H1 (cell line): ENCODE measurements at regions not wholly inside any gene's neighbourhood (a gene's known extent, or its start where the extent isn't known, plus 50 kb on each side); places are given as distances from the start of the nearest gene placed in this dataset.
A peak's percentile ranks its signal among the peaks of the same experiment; 100 is the strongest.

Source experiments
- CTCF ChIA-PET: fragments of 300-600 bp; sonication (Branson Sonifier 250); formaldehyde crosslinking; loops from one replicate; lab custom pipeline; 2021; ENCODE audit not compliant: partially characterized antibody; lab: Charles Lee
- POLR2A ChIA-PET: fragments of 300-600 bp; sonication (Branson Sonifier 250); formaldehyde crosslinking; loops from one replicate; lab custom pipeline; 2021; ENCODE audit warnings: inconsistent platforms; ENCODE audit not compliant: partially characterized antibody; lab: Charles Lee
- DNase-seq, 2 experiments: peaks; one replicate each; pipeline versions ENCODE4 v3.0.0 to v3.0.0-alpha.2; 2010 to 2022; ENCODE audit warnings: low spot score in 2 of 2, low read depth in 1 of 2, mixed read lengths in 1 of 2
- FAIRE-seq: peaks from 2 replicates; lab custom pipeline; 2011; peaks lifted over from hg19 to GRCh38; lab: Jason Lieb, UNC
- H2AFZ ChIP-seq: 2 replicates; pipeline ENCODE4 v1.8.1; 2012; ENCODE audit warnings: low read length, inconsistent platforms
- H2AK5ac ChIP-seq: 2 replicates; pipeline ENCODE4 v1.6.1; 2013; ENCODE audit warnings: low read depth, low read length
- H2BK120ac ChIP-seq: replicated peaks from 2 replicates; pipeline ENCODE3; 2013; ENCODE audit warnings: low read depth, low read length, inconsistent platforms
- H2BK12ac ChIP-seq: 2 replicates; pipeline ENCODE4 v1.6.1; 2013; ENCODE audit warnings: low read depth, low read length
- H2BK15ac ChIP-seq: 2 replicates; pipeline ENCODE4 v1.6.1; 2013; ENCODE audit warnings: low read length
- H2BK20ac ChIP-seq: 2 replicates; pipeline ENCODE4 v1.6.1; 2013; ENCODE audit warnings: low read length
- H2BK5ac ChIP-seq: 2 replicates; pipeline ENCODE4 v1.6.1; 2013; ENCODE audit warnings: low read depth, low read length
- H3K14ac ChIP-seq: 2 replicates; pipeline ENCODE4 v1.6.1; 2013; ENCODE audit warnings: inconsistent platforms; ENCODE audit not compliant: insufficient read length
- H3K18ac ChIP-seq: 2 replicates; pipeline ENCODE4 v1.6.1; 2013; ENCODE audit warnings: low read length; ENCODE audit errors: extremely low read depth
- H3K23ac ChIP-seq: 2 replicates; pipeline ENCODE4 v1.6.1; 2013; ENCODE audit warnings: inconsistent platforms; ENCODE audit not compliant: insufficient read length
- H3K23me2 ChIP-seq: 2 replicates; pipeline ENCODE4 v1.6.1; 2013; ENCODE audit warnings: low read depth, low read length
- H3K27ac ChIP-seq: 2 replicates; pipeline ENCODE4 v1.6.1; 2011; ENCODE audit warnings: low read depth, low read length, inconsistent platforms
- H3K27me3 ChIP-seq, 4 experiments: replicated peaks in 1 of 4; 1 replicate in 1 of 4; 2 replicates in 3 of 4; pipeline versions ENCODE4 v1.6.1 to v1.8.1; 2011 to 2013; ENCODE audit warnings: low read length in 3 of 4, mild to moderate bottlenecking in 3 of 4, inconsistent platforms in 2 of 4, mixed read lengths in 2 of 4, moderate library complexity in 1 of 4; ENCODE audit not compliant: control insufficient read depth in 3 of 4, insufficient read depth in 3 of 4; ENCODE audit errors: extremely low read depth in 1 of 4
- H3K36me3 ChIP-seq, 4 experiments: 2 replicates each; pipeline versions ENCODE4 v1.6.1 to v1.8.1; 2011 to 2013; ENCODE audit warnings: mild to moderate bottlenecking in 4 of 4, low read length in 3 of 4, moderate library complexity in 2 of 4, control low read depth in 1 of 4, inconsistent platforms in 1 of 4; ENCODE audit not compliant: insufficient read depth in 4 of 4, control insufficient read depth in 2 of 4
- H3K4ac ChIP-seq: replicated peaks from 2 replicates; pipeline ENCODE3; 2013; ENCODE audit warnings: low read length, low read depth, mixed read lengths, inconsistent platforms; ENCODE audit not compliant: insufficient read length
- H3K4me1 ChIP-seq, 4 experiments: replicated peaks in 1 of 4; 1 replicate in 1 of 4; 2 replicates in 3 of 4; pipeline versions ENCODE4 v1.6.1 to v1.8.1; 2011 to 2013; ENCODE audit warnings: low read length in 3 of 4, inconsistent platforms in 2 of 4, mixed read lengths in 1 of 4; ENCODE audit not compliant: insufficient read depth in 4 of 4, control insufficient read depth in 3 of 4
- H3K4me2 ChIP-seq, 2 experiments: 2 replicates each; pipeline versions ENCODE4 v1.6.1 to v1.8.1; 2011 to 2013; ENCODE audit warnings: low read depth in 2 of 2, low read length in 2 of 2, control low read depth in 1 of 2, inconsistent platforms in 1 of 2, mild to moderate bottlenecking in 1 of 2; ENCODE audit not compliant: insufficient read depth in 1 of 2
- H3K4me3 ChIP-seq, 4 experiments: fragments of 200-600, 300-600 bp in 1 of 4; sonication (generic), shearing (Covaris generic), sonication (Bioruptor Twin) in 1 of 4; 2 replicates each; pipeline versions ENCODE4 v1.5.1 to v1.8.1; 2011 to 2016; ENCODE audit warnings: low read length in 4 of 4, low read depth in 3 of 4, control low read depth in 2 of 4, inconsistent platforms in 2 of 4, mild to moderate bottlenecking in 2 of 4, mixed read lengths in 1 of 4, moderate library complexity in 1 of 4; ENCODE audit not compliant: insufficient read depth in 2 of 4; ENCODE audit errors: extremely low read depth in 1 of 4
- H3K56ac ChIP-seq: replicated peaks from 2 replicates; pipeline ENCODE3; 2013; ENCODE audit warnings: low read depth, mild to moderate bottlenecking, mixed read lengths, low read length, inconsistent platforms; ENCODE audit not compliant: insufficient read length
- H3K79me1 ChIP-seq: 2 replicates; pipeline ENCODE4 v1.6.1; 2013; ENCODE audit warnings: low read depth, low read length, control low read depth
- H3K79me2 ChIP-seq, 2 experiments: 2 replicates each; pipeline versions ENCODE4 v1.6.1 to v1.8.1; 2012 to 2013; ENCODE audit warnings: low read length in 2 of 2, mild to moderate bottlenecking in 2 of 2, inconsistent platforms in 1 of 2; ENCODE audit not compliant: insufficient read depth in 2 of 2, control insufficient read depth in 1 of 2
- H3K9ac ChIP-seq, 4 experiments: replicated peaks in 1 of 4; 1 replicate in 1 of 4; 2 replicates in 3 of 4; pipeline versions ENCODE4 v1.6.1 to v1.8.1; 2011 to 2013; ENCODE audit warnings: low read depth in 3 of 4, low read length in 3 of 4, control low read depth in 2 of 4, mild to moderate bottlenecking in 2 of 4, moderate library complexity in 2 of 4, inconsistent platforms in 1 of 4; ENCODE audit errors: extremely low read depth in 1 of 4
- H3K9me3 ChIP-seq, 2 experiments: 2 replicates each; pipeline versions ENCODE4 v1.6.1 to v1.8.1; 2012 to 2013; ENCODE audit warnings: mild to moderate bottlenecking in 2 of 2, moderate library complexity in 2 of 2, control low read depth in 1 of 2, inconsistent platforms in 1 of 2, low read depth in 1 of 2, low read length in 1 of 2, mixed read lengths in 1 of 2; ENCODE audit not compliant: insufficient read depth in 2 of 2
- H4K20me1 ChIP-seq, 2 experiments: replicated peaks in 1 of 2; 2 replicates each; pipeline versions ENCODE3 to v1.8.1; 2011 to 2013; ENCODE audit warnings: inconsistent platforms in 2 of 2, low read length in 2 of 2, mild to moderate bottlenecking in 1 of 2; ENCODE audit not compliant: insufficient read depth in 2 of 2, control insufficient read depth in 1 of 2
- H4K5ac ChIP-seq: 2 replicates; pipeline ENCODE4 v1.6.1; 2013; ENCODE audit warnings: low read length, low read depth, mixed read lengths, inconsistent platforms; ENCODE audit not compliant: insufficient read length
- H4K8ac ChIP-seq: 2 replicates; pipeline ENCODE4 v1.8.0; 2013; ENCODE audit warnings: mild to moderate bottlenecking, moderate library complexity, low read length, inconsistent platforms; ENCODE audit not compliant: insufficient read depth; ENCODE audit errors: extremely low read depth
- H4K91ac ChIP-seq: replicated peaks from 2 replicates; pipeline ENCODE3; 2013; ENCODE audit warnings: low read length, mixed read lengths, inconsistent platforms; ENCODE audit not compliant: insufficient read length
- BACH1 ChIP-seq: IDR thresholded peaks from 2 replicates; pipeline ENCODE4 v1.6.1; 2012; ENCODE audit warnings: low read length, improper control_type of control experiment
- JUND ChIP-seq: IDR thresholded peaks from 2 replicates; pipeline ENCODE4 v1.6.1; 2011; ENCODE audit warnings: mild to moderate bottlenecking, improper control_type of control experiment, low read length
- MAFK ChIP-seq: IDR thresholded peaks from 2 replicates; pipeline ENCODE4 v1.6.1; 2012; ENCODE audit warnings: low read depth, mild to moderate bottlenecking, improper control_type of control experiment, low read length
- SP1 ChIP-seq: IDR thresholded peaks from 2 replicates; pipeline ENCODE4 v1.6.1; 2011; ENCODE audit warnings: low read depth, low read length
- WGBS, 2 experiments: shearing (Covaris generic) in 1 of 2; methylation state at CpG; one replicate each; pipeline versions ENCODE4 v1.1.6 to v1.1.7; 2013 to 2015; ENCODE audit warnings: low lambda C conversion rate in 2 of 2, mixed read lengths in 2 of 2, inconsistent platforms in 1 of 2, low coverage in 1 of 2, missing lambda C conversion rate in 1 of 2; ENCODE audit not compliant: insufficient replicate concordance in 2 of 2, insufficient coverage in 1 of 2, insufficient read length in 1 of 2; ENCODE audit errors: extremely low coverage in 1 of 2, missing lambda C conversion rate in 1 of 2; 5-methylcytosine and 5-hydroxymethylcytosine counted together

DNA sequence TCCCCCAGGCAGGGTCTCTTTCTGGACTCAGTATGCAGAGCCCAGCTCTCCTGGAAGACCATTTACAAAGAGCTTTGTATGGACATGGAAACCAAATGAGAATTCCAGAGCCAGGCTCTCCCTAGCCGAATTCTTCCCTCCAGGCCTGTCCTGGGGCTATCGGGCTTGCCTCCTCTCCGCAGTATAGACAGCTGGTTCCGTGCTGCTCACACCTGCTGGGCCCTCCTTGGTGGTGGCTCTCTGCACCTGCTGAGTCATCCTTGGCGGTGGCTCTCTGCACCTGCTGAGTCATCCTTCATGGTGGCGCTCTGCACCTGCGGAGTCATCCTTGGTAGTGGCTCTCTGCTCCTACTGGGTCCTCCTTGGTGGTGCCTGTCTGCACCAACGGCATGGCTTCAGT, 743.5 kb downstream of the BRD1 start:
- H2AK5ac ChIP-seq, result no peak overlapping the region
- FAIRE-seq, result no peak
- H3K23ac ChIP-seq, result no peak overlapping the region
- no peaks in the 10 kb centered on the region for H3K9me3 ChIP-seq
- H3K4me2 ChIP-seq, result no peak overlapping the region
- H4K20me1 ChIP-seq, result peaks cover 0 to 2% of the 10 kb centered on the region in 2 experiments
- H2AFZ ChIP-seq, result no peak overlapping the region
- H3K23me2 ChIP-seq, result peaks cover 2% of the 10 kb centered on the region; the same call in 1 of the 2 replicates
- no peak overlapping the region for H3K14ac ChIP-seq
- H2BK120ac ChIP-seq, result no peak overlapping the region
- H3K27ac ChIP-seq, result no peak overlapping the region
- H3K4ac ChIP-seq, result no peak overlapping the region
- H3K9ac ChIP-seq, result no peak overlapping the region
- H3K18ac ChIP-seq, result no peak overlapping the region
- no peak overlapping the region for H2BK5ac ChIP-seq
- no peak overlapping the region for H4K8ac ChIP-seq
- POLR2A ChIA-PET, result no interaction called here
- no peak overlapping the region for H2BK12ac ChIP-seq
- no peaks in the 10 kb centered on the region for H3K79me1 ChIP-seq
- no peak overlapping the region for H4K5ac ChIP-seq
- TF ChIP-seq MAFK, result peak; percentile 85; the same call in 1 of the 2 replicates
- TF ChIP-seq BACH1, result peak; percentile 99
- TF ChIP-seq JUND, result no peak
- TF ChIP-seq SP1, result no peak
- TF ChIP-seq, all 59 proteins: peak for 2
- CTCF ChIA-PET, result interaction anchor here (1.9 kb wide), 1 partner anchor 38 kb away, joined by 8 read pairs; no protein-coding TSS in a partner anchor
- Histone ChIP-seq H3K4me3 (no peak overlapping the region), H3K79me2 (no peaks in the 10 kb centered on the region), H4K91ac (no peak overlapping the region), H2BK20ac (no peak overlapping the region), H2BK15ac (no peak overlapping the region), H3K36me3 (no peaks in the 10 kb centered on the region), H3K56ac (no peak overlapping the region), H3K27me3 (no peaks in the 10 kb centered on the region), H3K4me1 (no peaks in the 10 kb centered on the region; a peak in 1 of 7 replicates)
- no peak for DNase-seq
- 86% methylated on average over 8 of the region's 8 CpGs; no CpG with 5 or more reads in 1 of the 2 experiments for WGBS, 2 experiments
